Limb (tissue), 2 donors: ENCODE measurements at regions not wholly inside any gene's neighbourhood (a gene's known extent, or its start where the extent isn't known, plus 50 kb on each side); places are given as distances from the start of the nearest gene placed in this dataset.
"Not testable (repeated sequence)": the region's sequence is repeated elsewhere in the genome, so short reads cannot be mapped to it uniquely, and the experiment has no call there.

ENCODE experiments used
- DNase-seq, 2 donors: peaks; one replicate each; pipeline ENCODE4 v3.0.0-alpha.2; 2016; ENCODE audit errors: extremely low spot score in 2 of 2

- no peak for DNase-seq
Measured at GRCh38 chr6:113362301-113363047, 494.7 kb upstream of the MARCKS start.

DNA sequence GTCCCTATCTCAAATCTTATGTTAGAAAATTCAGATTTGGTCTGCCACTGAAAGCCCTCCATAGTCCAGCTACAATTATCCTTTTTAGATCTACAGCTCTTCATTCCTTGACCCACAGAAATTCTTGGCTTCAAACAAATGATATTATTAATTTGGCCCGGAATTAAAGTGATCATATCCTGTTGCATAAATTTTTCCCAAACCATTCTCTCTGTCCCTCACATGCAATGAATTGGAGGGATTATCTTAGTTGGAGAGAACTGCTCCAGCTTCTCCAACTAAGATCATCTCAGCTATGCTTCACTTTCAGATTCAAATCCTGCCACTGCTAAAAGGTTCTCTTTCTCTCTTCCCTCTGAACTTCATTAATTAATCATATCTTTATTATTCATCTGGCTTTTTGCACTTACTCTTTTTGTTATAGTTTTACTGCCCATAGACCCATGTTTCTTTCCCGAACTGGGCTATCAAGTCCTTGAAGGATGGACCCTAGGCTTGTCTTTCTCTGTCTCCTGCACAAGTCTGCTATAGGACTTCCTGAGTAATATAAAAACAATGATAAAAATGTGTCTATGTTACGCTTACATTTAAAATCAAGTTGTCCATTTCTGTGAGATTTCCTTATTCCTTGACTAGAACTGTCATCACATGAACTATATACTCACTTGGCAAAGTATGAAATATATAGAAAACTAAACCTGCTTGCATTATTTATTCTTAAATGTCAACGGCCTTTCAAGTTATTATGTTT lies 493.9 kb upstream of the MARCKS start:
- DNase-seq: no peak

GRCh38 chr6:113363866-113364265 lies 493.3 kb upstream of the MARCKS start:
- no peak for DNase-seq

DNA sequence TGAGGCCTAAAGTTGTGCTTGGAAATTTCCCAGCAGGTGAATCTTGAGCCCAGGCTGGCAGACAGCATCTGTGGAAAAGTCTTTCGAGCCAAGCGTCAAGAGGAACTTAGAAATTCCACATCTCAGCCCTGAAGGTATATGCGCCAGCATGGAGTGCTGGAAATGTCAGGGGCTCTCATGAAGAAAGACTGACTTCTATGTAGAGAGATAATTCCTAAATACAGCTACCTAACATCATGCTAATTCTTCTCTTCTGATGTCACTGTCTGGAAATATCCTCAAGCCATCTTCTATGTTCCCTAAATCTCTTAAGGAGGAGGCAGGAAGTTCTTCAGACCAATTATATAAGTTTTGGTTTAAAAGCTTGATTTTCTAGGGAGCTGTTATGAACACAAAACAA lies 492.4 kb upstream of the MARCKS start:
- no peak for DNase-seq

DNA sequence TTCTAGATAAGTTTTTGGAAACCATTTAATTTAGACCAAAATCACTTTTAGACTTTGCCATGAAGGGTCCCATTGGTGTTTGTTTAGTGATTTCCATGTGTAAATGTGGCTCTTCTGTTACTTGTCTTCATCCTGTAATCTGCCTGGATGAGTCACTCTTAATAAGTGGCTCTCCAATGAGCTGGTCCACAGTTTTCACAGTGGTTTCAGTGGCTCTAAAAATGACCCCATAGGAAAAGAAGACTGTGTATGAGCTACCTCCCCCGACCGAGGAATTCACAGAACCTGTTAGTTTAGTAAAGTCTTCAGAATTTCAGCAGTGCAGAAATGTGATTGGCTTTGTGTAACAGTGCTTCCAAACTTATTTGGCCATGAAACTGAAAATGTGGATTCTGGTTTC lies 492.0 kb upstream of the MARCKS start:
- no peak for DNase-seq

GRCh38 chr6:113366505-113366904 lies 490.6 kb upstream of the MARCKS start:
- DNase-seq: no peak

DNA sequence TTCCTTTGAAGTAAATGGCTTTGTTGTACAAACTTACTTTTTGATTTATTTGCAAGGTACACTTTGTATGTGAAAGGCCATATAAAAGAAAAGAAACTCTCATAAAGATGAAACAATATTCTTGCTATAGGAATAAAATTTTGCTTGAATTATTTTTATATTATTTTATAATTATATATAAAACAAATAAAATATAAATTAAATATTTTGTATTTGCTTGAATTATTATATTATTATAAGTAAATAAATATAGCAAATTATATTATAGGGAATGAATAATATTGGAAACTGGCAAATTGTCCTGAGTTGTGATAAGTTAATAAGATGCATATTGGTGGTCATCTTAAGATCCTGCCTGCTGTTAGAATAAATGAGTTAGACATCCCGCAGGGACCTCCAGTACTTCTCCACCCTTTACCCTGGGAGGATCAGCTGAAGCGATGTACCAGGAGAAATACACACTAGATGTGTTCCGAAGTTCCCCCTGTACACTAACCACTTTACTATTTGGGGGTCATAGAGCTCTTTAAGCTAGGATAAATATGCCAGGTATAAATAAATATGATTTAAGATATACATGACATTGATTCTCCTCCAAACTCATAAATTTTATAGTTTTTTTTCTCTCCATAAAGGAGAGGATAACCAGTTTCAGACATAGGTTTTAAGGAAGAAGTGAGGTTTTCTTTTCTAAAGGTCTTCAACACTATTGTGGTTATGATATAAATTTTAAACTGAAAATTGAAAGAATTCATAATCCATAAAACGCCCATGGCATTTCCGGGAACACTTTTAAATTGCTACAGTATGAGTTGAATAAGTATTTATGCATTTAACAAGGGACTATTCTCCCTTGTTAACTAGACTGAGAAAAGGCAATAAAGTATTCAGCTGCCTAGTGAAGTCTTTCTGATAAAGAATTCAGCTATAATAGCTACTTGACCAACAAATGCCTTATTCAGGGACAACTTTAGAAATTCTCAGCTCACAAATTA lies 486.3 kb upstream of the MARCKS start:
- DNase-seq: no peak

DNA sequence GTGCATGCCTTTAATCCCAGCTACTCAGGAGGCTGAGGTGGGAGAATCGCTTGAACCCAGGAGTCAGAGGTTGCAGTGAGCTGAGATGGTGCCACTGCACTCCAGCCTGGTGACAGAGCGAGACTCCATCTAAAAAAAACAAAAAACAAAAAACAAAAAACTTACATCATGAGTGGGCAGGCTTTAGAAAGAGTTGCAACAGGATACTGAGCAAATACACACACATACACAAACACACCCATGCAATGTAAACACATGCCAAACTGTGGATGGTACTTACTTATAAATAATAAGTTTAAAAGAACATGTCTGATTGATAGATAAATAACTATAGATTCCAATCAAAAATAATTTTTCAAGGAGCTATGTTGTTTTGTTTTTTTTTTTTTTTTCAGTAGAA lies 481.7 kb upstream of the MARCKS start:
- not testable (repeated sequence) for DNase-seq

- peak in 1 of 2 donors; percentile 38 for DNase-seq
Measured at GRCh38 chr6:113375950-113376846, 480.9 kb upstream of the MARCKS start.

GRCh38 chr6:113376847-113377165 lies 480.3 kb upstream of the MARCKS start:
- no peak for DNase-seq

DNA sequence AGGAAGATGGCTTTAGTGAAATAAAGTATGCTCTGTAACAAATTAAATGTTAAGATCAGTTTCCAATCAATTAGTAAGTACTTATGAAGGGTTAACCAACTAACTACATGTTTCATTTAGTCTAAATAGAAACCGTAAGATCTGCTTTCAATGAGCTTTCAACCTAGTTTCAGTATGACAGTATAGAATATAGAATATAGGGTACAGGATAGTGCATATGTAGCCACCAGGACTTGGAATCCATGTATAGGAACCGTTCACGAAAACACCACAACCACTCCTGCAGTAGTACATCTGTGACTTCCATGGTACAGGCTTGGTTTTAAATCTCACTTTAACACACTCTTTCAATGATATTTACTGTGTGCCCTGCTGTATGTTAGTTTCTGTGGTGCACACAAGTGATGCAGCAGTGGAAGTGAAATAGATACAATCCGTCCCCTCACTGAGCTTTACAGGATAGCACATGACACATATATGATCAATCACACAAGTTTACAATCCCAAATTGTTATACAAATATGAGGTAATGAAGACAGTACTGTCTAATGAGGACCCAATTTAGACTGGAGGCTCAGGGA lies 479.7 kb upstream of the MARCKS start:
- DNase-seq: no peak

DNA sequence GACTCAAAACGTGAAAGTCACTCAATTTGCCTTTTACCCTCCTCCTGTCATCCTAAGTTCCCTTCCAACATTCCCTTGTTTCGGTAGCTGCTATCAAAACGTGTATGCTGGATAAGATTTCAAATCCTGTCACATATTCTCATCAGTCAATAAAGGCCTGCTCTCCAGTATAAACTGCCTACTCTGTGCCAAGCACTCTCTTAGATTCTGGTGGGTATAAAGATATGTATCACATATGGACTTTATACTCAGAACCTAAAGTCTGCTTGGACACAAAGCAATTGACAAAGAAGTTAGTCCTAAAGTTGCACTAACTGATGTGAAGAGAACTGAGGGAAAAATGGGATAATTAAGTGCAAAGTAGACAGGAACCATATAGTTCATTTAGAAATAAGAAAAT lies 476.6 kb upstream of the MARCKS start:
- DNase-seq: no peak

GRCh38 chr6:113381232-113381631 lies 475.9 kb upstream of the MARCKS start:
- no peak for DNase-seq

- DNase-seq: peak; percentile 57 to 72
Measured at GRCh38 chr6:113381959-113382358, 475.2 kb upstream of the MARCKS start.

DNA sequence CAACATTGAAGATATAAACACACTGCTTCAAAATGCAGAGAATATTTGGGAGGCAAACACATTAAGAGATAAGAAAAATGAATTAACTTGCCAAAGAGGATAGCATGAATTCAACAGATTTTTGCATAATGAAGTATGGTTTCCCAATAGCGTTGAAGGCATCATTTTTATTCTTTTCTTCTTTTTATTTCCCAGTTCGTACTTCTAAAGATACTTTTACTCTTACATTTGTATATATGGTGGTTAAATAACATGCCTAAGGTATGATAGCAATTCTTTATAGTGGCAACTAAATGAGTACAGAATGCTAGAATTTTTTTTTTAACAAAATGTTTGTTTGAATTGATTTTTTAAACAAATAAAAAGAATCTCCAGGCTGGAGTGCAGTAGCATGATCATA lies 473.4 kb upstream of the MARCKS start:
- DNase-seq: no peak

DNA sequence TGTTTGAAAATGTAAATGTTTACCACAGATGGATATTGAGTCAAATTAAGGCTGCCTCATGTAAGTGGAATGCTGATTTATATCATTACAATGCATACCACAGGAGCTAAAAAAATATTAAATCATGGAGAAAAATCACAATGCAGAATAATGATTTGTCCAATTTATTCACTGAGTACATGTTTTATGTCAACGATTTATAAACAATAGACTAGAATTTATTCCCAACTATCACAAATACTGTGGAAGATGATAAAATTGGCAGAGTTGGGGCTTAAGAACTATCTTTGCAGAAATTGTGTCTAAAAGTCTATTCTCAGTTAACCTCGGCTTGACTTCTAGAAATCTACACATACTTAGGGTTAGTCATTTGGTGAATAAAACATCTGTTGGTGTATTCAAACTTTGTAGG lies 472.1 kb upstream of the MARCKS start:
- DNase-seq: no peak

DNA sequence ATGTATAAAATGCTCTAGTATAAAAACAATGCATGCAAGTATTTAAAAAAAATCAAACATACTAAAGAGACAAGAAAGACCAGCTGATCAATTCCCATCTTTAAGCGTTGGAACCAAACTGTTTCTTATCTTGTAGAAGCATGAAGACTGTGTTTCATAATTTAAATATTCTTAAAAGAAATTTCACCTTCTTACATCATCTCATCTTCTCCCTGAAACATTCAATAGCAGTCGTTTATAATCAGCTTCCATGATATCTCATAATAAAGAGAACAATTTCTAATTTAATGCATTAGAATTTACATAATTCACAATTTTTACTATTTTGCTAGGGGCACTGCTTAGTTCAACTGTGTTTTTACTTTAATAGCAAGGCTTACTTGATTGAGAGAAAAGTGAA lies 468.1 kb upstream of the MARCKS start:
- DNase-seq: no peak

DNA sequence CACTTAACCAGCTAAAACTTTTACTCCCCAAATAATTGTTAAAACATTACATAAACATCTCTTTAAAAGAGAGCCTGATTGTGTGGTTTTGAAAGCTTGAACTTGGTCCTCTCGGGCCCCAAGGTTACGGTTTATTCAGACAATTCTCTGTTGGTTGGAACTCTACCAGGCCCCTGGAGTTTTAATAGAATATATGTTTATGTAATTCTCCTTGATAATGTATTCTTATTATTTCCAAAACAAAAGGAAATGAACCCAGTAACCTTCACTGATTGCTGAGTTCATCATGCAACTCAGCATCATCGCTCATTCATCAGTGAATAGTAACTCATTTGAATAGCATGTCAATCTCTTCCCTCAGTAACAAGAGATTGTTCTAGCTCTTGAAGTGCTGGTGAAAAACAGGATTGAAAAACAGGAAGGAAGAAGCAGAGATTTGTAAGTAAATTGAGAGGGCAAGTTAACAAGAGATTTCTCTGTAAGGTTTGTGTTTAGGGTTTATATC lies 464.5 kb upstream of the MARCKS start:
- DNase-seq: no peak

- no peak for DNase-seq
Measured at GRCh38 chr6:113394216-113394615, 462.9 kb upstream of the MARCKS start.

DNA sequence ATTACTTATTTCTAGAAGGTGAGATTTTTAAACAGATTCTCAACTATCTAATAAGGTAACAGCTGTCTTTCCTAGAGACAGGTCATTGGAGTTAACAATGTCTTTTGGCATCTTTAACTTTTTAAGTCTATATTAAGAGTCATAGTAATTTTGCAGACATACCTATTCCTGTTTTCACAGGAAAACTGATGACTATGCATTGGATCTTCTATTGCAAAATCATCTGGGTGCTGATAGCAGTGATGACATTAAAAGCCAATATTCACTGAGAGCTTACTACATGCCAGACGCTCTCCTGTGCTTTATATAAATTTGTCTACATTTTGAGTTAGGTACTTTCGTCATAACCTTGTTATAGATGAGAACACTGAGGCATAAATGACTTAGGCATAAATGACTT lies 462.4 kb upstream of the MARCKS start:
- DNase-seq: no peak
